ENCODE measurements at regions not wholly inside any gene's neighbourhood (a gene's known extent, or its start where the extent isn't known, plus 50 kb on each side); places are given as distances from the start of the nearest gene placed in this dataset.

DNA sequence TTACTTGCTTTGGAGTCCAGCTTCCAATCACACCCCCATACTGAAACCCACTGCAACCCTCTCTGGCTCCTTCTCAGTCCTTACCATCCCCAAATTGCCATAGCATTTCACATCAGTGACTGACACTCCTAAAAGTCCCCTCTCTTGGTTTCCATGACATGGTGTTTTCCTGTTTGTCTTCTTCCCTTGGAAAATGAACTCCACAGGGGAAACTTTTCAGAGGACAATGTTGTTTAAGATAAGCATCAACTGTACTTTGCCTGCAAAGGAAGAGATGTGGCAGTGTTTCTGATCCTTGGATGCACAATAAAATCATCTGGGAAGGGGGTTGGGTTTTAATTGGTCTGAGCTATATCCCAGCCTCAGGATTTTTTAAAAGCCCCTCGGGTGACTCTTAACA, 214.9 kb downstream of the HACE1 start:
- no peak overlapping the region for H3K27ac ChIP-seq (ENCODE audit: low read depth in 1 of 2, low read length in 2 of 2)
- 80% methylated on average over 1 of the region's 1 CpG for WGBS
- DNase-seq (ENCODE audit: low spot score), result no peak
- H3K4me1 ChIP-seq (ENCODE audit: control insufficient read depth in 4 of 4, insufficient read depth in 4 of 4, low read length in 3 of 4), result no peaks in the 10 kb centered on the region
- H3K9me3 ChIP-seq (ENCODE audit: control insufficient read depth in 4 of 4, low read length in 3 of 4), result no peaks in the 10 kb centered on the region
- no peaks in the 10 kb centered on the region for H3K36me3 ChIP-seq (ENCODE audit: control insufficient read depth in 4 of 4, insufficient read depth in 3 of 4, low read depth in 1 of 4, low read length in 3 of 4)
- no peak overlapping the region for H3K9ac ChIP-seq (ENCODE audit: low read depth in 1 of 2, low read length in 2 of 2)
- no peak for TF ChIP-seq FOXA2 (IDR thresholded peaks at IDR 0.05)
- TF ChIP-seq SP1 (IDR thresholded peaks at IDR 0.05), result no peak
- no peak for TF ChIP-seq ZBTB33 (IDR thresholded peaks at IDR 0.05)
- TF ChIP-seq, protein P1, sequence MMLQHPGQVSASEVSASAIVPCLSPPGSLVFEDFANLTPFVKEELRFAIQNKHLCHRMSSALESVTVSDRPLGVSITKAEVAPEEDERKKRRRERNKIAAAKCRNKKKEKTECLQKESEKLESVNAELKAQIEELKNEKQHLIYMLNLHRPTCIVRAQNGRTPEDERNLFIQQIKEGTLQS (IDR thresholded peaks at IDR 0.05), result no peak
- TF ChIP-seq CTCF (IDR thresholded peaks at IDR 0.05; ENCODE audit: low read depth, low read length, missing input control), result no peak
- no peak for TF ChIP-seq JUND (IDR thresholded peaks at IDR 0.05)
- TF ChIP-seq RXRA (IDR thresholded peaks at IDR 0.05), result no peak
- TF ChIP-seq YY1 (IDR thresholded peaks at IDR 0.05), result no peak
- no peak for TF ChIP-seq RAD21 (IDR thresholded peaks at IDR 0.05)
- H3K27me3 ChIP-seq (ENCODE audit: control insufficient read depth in 4 of 4, insufficient read depth in 4 of 4, low read length in 3 of 4), result no peaks in the 10 kb centered on the region
- no peak overlapping the region for H3K4me3 ChIP-seq (ENCODE audit: low read depth in 1 of 3, low read length in 3 of 3)

GRCh38 chr6:104642871-104643270, 216.8 kb downstream of the HACE1 start:
- no peaks in the 10 kb centered on the region for H3K27me3 ChIP-seq (ENCODE audit: control insufficient read depth in 4 of 4, insufficient read depth in 4 of 4, low read length in 3 of 4)

More at GRCh38 chr6:104642871-104643270, 216.8 kb downstream of the HACE1 start:
- Histone ChIP-seq H3K4me3 (ENCODE audit: low read depth in 1 of 3, low read length in 3 of 3) (no peak overlapping the region), H3K36me3 (ENCODE audit: control insufficient read depth in 4 of 4, insufficient read depth in 3 of 4, low read depth in 1 of 4, low read length in 3 of 4) (no peaks in the 10 kb centered on the region), H3K9ac (ENCODE audit: low read depth in 1 of 2, low read length in 2 of 2) (no peak overlapping the region), H3K27ac (ENCODE audit: low read depth in 1 of 2, low read length in 2 of 2) (no peak overlapping the region), H3K9me3 (ENCODE audit: control insufficient read depth in 4 of 4, low read length in 3 of 4) (no peaks in the 10 kb centered on the region), H3K4me1 (ENCODE audit: control insufficient read depth in 4 of 4, insufficient read depth in 4 of 4, low read length in 3 of 4) (no peaks in the 10 kb centered on the region)
- TF ChIP-seq HNF4G (IDR thresholded peaks at IDR 0.05) (no peak), ZBTB33 (IDR thresholded peaks at IDR 0.05) (no peak), YY1 (IDR thresholded peaks at IDR 0.05) (no peak), CTCF (IDR thresholded peaks at IDR 0.05; ENCODE audit: low read depth, low read length, missing input control) (no peak), FOXA2 (IDR thresholded peaks at IDR 0.05) (no peak), JUND (IDR thresholded peaks at IDR 0.05) (no peak), HNF4A (conservative IDR thresholded peaks at IDR 0.05) (no peak), FOXA1 (IDR thresholded peaks at IDR 0.05) (no peak), SP1 (IDR thresholded peaks at IDR 0.05) (no peak), TAF1 (conservative IDR thresholded peaks at IDR 0.05) (no peak), MAX (IDR thresholded peaks at IDR 0.05) (no peak), REST (IDR thresholded peaks at IDR 0.05) (no peak), RAD21 (IDR thresholded peaks at IDR 0.05) (no peak)
- TF ChIP-seq, protein P1 (IDR thresholded peaks at IDR 0.05), result no peak
- DNase-seq (ENCODE audit: low spot score), result no peak
- WGBS, result 65% methylated on average over 2 of the region's 2 CpGs

Data from liver (tissue), 8 donors.